T-helper 9 cell (primary cell): ENCODE measurements at regions not wholly inside any gene's neighbourhood (a gene's known extent, or its start where the extent isn't known, plus 50 kb on each side); places are given as distances from the start of the nearest gene placed in this dataset.

Experiments used
- DNase-seq: peaks from one replicate; pipeline ENCODE4 v3.0.0-alpha.2; 2020

- no peak for DNase-seq
These were observed 78.5 kb upstream of the PRDM11 start for GRCh38 chr11:45067966-45068365.

GRCh38 chr11:45071232-45071631, 75.2 kb upstream of the PRDM11 start:
- no peak for DNase-seq

GRCh38 chr11:45073685-45074141, 72.7 kb upstream of the PRDM11 start:
- no peak for DNase-seq

GRCh38 chr11:45075519-45075918, 70.9 kb upstream of the PRDM11 start:
- no peak for DNase-seq

- DNase-seq, result no peak
These were observed 70.5 kb upstream of the PRDM11 start for GRCh38 chr11:45075952-45076351.

- DNase-seq, result no peak
These were observed 69.7 kb upstream of the PRDM11 start for GRCh38 chr11:45076761-45077160.

GRCh38 chr11:45078236-45079074, 68.0 kb upstream of the PRDM11 start:
- no peak for DNase-seq

GRCh38 chr11:45079075-45079444, 67.4 kb upstream of the PRDM11 start:
- no peak for DNase-seq

- no peak for DNase-seq
These were observed 66.9 kb upstream of the PRDM11 start for GRCh38 chr11:45079567-45079942.

GRCh38 chr11:45079943-45080719, 66.3 kb upstream of the PRDM11 start:
- DNase-seq, result peak; percentile 39

GRCh38 chr11:45082744-45083543, 63.5 kb upstream of the PRDM11 start:
- DNase-seq, result no peak

- DNase-seq, result no peak
These were observed 62.8 kb upstream of the PRDM11 start for GRCh38 chr11:45083544-45084087.

GRCh38 chr11:45085646-45086501, 60.6 kb upstream of the PRDM11 start:
- no peak for DNase-seq

GRCh38 chr11:45086526-45086925, 59.9 kb upstream of the PRDM11 start:
- DNase-seq, result no peak

GRCh38 chr11:45087086-45087899, 59.1 kb upstream of the PRDM11 start:
- DNase-seq, result no peak

- no peak for DNase-seq
These were observed 58.6 kb upstream of the PRDM11 start for GRCh38 chr11:45087900-45088160.

GRCh38 chr11:45089251-45089650, 57.2 kb upstream of the PRDM11 start:
- DNase-seq, result no peak

GRCh38 chr11:45089676-45090499, 56.6 kb upstream of the PRDM11 start:
- DNase-seq, result no peak

- no peak for DNase-seq
These were observed 55.8 kb upstream of the PRDM11 start for GRCh38 chr11:45090607-45091006.
